HG02678 (cell line): ENCODE measurements at regions not wholly inside any gene's neighbourhood (a gene's known extent, or its start where the extent isn't known, plus 50 kb on each side); places are given as distances from the start of the nearest gene placed in this dataset.
"Not testable (repeated sequence)": the region's sequence is repeated elsewhere in the genome, so short reads cannot be mapped to it uniquely, and the experiment has no call there.

Experiments used
- ATAC-seq: cut with Tn5 transposase; IDR thresholded peaks from one replicate; pipeline ENCODE4 v1.9.1; 2021; ENCODE audit warnings: mild to moderate bottlenecking, moderate library complexity; ENCODE audit not compliant: unreplicated experiment

- ATAC-seq: no peak
These were observed 102.1 kb upstream of the WDR11 start for GRCh38 chr10:120749072-120749471.

DNA sequence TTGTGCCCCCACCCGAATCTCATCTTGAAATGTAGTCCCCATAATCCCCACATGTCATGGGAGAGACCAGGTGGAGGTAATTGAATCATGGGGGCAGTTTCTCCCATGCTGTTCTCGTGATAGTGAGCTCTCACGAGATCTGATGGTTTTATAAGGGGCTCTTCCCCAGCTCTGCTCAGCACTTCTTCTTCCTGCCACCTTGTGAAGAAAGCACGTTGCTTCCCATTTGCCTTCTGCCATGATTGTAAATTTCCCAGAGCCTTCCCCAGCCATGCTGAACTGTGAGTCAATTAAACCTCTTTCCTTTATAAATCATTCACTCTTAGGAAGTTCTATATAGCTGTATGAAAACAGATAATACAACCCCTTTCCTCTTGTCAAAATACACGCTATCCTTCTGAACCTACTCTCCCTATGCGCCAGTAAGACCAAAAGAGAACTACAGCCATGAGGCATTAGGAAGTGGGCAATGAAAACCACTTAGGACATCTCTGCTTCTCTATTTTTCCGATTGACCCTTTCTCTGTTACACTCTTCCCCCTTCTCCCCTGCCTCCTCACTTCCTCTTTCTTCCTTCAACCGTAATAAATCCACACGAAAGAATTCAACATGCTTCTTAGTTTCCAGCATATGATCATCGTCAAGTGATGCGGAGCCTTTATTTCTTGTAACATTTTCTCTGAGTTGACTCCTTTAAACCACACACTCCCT lies 101.2 kb upstream of the WDR11 start:
- no peak for ATAC-seq

- ATAC-seq: no peak
These were observed 95.4 kb upstream of the WDR11 start for GRCh38 chr10:120755771-120756170.

DNA sequence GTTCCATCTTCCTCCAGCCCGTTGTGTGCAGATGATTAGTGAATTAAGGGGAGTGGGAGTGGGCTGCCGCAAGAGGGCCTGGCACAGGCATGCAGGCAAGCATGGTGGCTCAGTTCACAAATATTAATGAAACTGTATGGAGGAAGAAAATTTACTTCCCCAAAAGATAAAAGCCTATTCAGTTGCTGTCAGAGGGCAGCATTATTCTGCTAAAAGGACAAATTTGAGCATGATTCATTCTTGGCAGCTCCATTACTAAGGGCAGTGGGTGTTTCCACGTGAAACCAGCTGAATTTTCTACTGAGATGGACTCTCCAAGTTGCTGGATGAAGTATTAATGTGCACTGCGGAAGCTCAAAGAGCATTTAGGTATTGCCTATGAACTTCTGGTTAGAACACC lies 90.9 kb upstream of the WDR11 start:
- no peak for ATAC-seq

- ATAC-seq: no peak
These were observed 89.2 kb upstream of the WDR11 start for GRCh38 chr10:120761951-120762350.

DNA sequence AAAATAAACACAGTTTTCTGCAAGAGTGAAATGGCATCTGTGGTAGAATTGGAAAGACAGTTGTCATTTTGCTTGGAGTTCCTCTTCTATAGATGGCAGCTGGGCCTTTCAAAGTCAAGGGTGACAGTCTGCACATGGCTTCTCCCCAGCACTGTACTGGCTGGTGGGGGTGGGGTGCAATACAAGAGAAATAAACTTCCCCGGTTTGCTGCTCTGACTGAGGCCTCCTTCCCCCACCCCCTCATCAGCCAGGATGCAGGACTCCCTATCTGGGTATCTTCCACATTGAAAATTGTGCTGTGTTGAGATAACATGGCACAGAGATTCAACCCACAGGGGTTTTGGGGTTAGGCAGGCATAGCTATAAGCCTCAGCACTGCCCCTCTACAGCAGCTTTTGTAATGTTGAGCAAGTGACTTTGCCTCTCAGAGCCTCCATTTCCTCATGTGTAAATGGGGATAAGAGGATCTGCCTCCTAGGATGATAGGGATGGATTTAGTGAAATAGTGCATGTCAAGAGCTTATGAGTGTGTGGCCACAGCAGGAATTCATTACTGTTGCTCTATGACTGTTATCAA lies 85.8 kb upstream of the WDR11 start:
- ATAC-seq: no peak

DNA sequence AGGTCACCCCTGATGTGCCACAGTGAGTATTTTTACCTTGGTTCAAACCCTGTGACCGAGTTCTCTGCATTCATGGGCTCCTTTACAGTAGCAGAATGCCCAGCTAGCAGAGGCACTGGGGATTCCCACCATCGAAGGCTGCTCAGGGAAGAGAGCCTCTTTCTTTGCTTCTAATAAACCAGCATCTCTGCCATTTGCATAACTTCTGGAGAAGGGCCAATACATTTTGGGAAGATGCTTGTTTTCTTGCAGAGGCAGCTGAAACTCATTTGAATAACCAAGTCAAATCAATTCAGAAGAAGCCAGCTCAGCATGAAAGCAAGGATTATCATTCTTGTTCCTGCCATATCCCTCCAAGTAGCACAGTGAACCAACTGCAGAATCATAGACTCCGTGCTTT lies 82.9 kb upstream of the WDR11 start:
- no peak for ATAC-seq

DNA sequence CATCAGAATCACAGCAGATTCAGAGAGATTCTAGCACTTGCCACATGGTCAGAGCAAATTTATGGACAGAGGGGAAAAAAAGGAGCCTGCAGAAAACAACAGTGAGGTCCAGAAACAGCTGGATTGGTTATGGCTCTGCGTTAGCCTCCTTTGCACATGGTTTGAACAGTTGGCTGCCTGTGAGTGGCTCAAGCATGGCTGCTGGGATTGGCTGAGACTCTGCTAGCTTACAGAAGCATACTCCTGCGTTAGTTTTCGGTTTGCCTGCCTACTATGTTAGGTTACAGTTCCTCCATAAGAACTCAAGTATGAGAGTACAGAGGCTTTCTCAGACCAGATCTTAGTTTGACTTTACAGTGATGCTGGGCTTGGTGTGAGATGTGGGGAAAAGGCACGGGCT lies 80.7 kb upstream of the WDR11 start:
- ATAC-seq: no peak

DNA sequence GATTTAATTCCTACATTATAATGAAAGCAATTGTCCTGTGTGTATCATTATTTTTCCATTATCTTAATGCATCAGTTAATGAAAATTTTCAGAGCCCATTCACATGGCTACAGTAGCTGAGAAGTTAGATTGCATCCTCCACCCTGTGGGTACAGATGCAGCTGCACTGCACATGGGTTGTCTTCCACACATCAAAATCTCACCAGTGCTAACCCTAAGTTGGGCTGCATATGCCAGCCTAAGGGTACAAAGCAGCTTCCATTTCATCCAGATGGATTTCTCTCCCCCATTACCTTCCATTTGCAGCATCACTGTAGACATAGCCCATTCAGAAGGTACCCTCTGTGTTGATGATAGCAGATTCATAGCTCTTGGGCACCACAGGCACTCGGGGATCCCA lies 74.7 kb upstream of the WDR11 start:
- ATAC-seq: no peak

DNA sequence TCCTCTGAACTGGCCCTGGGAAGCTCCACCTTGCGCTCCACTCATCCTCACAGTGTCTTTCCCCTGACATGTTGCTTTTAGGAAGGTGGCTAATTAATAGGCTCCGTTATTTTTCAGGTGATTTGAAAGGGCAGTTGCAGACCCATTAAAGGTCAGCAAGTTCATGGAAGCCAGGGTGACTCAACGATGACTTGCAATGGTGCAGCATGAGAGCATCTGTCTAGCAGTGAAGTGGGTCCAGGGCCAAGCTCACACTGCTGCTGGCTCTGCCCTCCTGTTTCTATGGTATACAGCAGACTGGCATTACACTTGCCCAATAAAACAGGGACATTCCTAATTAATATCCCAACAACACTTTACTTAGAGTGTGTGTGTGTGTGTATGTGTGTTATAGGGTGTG lies 68.8 kb upstream of the WDR11 start:
- ATAC-seq: no peak

- no peak for ATAC-seq
These were observed 68.1 kb upstream of the WDR11 start for GRCh38 chr10:120783098-120783497.

DNA sequence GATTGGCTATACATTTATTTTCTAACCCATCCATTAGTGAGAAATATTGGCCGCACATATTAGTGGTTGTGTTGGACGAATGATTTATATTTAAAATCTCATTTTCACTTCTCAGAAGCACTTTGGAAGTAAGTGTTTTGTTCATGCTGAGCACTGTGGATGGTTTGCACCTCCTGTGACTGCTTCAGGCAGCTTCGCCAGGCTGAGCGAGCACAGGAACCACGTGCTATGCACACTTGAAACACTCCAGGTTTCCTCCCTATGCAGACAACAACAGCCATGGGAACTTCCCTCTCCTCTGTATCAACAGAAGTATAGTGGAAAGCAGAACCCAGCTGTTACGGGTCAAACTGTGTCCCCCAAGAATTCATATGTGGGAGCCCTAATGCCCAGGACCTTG lies 67.3 kb upstream of the WDR11 start:
- no peak for ATAC-seq

DNA sequence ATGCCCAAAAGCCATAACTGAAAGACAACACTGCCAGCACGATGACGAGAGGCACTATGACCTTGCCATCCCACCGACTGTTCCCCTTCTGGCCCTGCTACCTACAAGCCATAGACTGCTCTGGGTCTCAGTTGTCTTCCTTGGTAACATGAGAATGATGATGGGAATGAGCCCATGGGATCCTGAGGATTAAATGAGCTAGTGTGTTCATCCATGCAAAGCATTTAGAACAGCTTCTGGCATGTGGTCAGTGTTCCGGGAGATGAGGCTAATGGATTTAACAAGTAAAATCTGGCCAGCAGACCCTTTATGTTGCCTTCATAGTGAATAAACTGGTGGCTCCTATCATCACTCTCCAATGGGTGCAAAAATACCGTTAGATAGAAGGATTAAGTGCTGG lies 62.4 kb upstream of the WDR11 start:
- ATAC-seq: no peak

- no peak for ATAC-seq
These were observed 61.6 kb upstream of the WDR11 start for GRCh38 chr10:120789303-120790203.

- no peak for ATAC-seq
These were observed 59.8 kb upstream of the WDR11 start for GRCh38 chr10:120791316-120791715.

- no peak for ATAC-seq
These were observed 58.1 kb upstream of the WDR11 start for GRCh38 chr10:120793088-120793487.

DNA sequence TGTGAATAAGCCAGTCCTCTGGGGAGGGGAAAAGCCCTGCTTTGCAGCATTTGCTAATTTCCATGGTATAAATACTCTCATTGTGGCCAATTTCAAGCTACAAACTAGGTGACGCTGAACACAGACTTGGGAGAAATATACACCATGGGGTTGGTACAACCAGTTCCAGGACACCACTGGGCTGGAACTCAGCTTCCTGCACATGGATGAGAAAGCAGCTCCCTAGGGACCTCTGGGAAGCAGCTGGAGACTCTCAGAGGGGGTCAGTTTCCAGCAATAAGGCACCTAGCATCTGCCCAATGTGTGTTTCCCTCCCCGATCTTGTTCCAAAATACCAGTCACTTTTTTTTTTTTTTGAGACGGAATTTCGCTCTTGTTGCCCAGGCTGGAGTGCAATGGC lies 56.8 kb upstream of the WDR11 start:
- no peak for ATAC-seq

DNA sequence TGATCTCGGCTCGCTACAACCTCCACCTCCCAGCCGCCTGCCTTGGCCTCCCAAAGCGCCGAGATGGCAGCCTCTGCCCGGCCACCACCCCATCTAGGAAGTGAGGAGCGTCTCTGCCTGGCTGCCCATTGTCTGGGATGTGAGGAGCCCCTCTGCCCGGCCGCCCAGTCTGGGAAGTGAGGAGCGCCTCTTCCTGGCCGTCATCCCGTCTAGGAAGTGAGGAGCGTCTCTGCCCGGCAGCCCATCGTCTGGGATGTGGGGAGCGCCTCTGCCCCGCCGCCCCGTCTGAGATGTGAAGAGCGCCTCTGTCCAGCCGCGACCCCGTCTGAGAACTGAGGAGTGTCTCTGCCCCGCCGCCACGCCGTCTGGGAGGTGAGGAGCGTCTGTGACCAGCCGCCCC lies 52.9 kb upstream of the WDR11 start:
- ATAC-seq: not testable (repeated sequence)

- ATAC-seq: no peak
These were observed 51.3 kb upstream of the WDR11 start for GRCh38 chr10:120799849-120800248.

GRCh38 chr10:120800528-120801323 lies 50.4 kb upstream of the WDR11 start:
- no peak for ATAC-seq
